Prostate gland (tissue), 2 donors: ENCODE measurements at regions not wholly inside any gene's neighbourhood (a gene's known extent, or its start where the extent isn't known, plus 50 kb on each side); places are given as distances from the start of the nearest gene placed in this dataset.

ENCODE experiments used
- POLR2A ChIP-seq: fragments of 450-650 bp; IDR thresholded peaks from one replicate; pipeline ENCODE4 v1.6.1; 2016; ENCODE audit warnings: antibody characterized with exemption, mild to moderate bottlenecking
- TF ChIP-seq, protein P1 (sequence below), 4 experiments: fragments of 200-600 bp in 2 of 4; fragments of 450-650 bp in 2 of 4; sonication (generic) in 2 of 4; IDR thresholded peaks; 1 replicate in 3 of 4; 2 replicates in 1 of 4; pipeline ENCODE4 v1.5.1; 2016 to 2019; ENCODE audit warnings: antibody characterized with exemption in 4 of 4, mild to moderate bottlenecking in 2 of 4, moderate library complexity in 2 of 4

DNA sequence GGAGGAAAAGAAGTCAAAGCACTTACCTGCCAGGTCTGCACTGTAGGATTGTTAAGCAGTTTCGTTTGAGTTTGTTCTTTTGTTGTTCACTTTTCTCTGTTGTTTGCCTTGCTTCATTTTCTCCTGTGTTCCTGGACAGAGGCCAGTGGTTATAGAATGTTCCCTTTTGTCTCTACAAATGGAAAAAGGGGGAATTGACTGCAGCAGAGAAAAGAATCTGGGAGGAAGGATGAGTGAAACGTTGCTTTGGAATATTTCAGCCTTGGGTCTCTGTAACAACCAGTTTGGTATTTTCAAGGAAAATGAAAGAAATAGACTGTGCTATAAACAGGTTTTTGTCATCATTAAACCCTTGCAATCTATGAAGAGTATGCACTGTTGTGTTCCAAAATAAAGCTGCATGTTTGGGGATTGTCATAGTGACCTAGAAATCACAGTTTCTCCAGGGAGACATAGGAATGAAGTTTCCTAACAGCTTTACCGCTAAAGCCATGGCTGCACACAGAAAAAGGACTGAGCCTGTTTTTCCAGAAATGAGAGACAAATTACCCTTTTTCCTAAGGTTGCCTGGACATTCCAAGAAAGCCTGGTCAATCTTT lies 60.8 kb upstream of the HABP2 start:
- no peak for TF ChIP-seq POLR2A
- TF ChIP-seq, protein P1, sequence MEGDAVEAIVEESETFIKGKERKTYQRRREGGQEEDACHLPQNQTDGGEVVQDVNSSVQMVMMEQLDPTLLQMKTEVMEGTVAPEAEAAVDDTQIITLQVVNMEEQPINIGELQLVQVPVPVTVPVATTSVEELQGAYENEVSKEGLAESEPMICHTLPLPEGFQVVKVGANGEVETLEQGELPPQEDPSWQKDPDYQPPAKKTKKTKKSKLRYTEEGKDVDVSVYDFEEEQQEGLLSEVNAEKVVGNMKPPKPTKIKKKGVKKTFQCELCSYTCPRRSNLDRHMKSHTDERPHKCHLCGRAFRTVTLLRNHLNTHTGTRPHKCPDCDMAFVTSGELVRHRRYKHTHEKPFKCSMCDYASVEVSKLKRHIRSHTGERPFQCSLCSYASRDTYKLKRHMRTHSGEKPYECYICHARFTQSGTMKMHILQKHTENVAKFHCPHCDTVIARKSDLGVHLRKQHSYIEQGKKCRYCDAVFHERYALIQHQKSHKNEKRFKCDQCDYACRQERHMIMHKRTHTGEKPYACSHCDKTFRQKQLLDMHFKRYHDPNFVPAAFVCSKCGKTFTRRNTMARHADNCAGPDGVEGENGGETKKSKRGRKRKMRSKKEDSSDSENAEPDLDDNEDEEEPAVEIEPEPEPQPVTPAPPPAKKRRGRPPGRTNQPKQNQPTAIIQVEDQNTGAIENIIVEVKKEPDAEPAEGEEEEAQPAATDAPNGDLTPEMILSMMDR (IDR thresholded peaks at IDR 0.05) = no peak
